Transverse colon (tissue), 4 donors: ENCODE measurements at regions not wholly inside any gene's neighbourhood (a gene's known extent, or its start where the extent isn't known, plus 50 kb on each side); places are given as distances from the start of the nearest gene placed in this dataset.

Source experiments
- EP300 ChIP-seq: sonication (generic); formaldehyde crosslinking; IDR thresholded peaks from one replicate; pipeline ENCODE4 v1.6.1; 2017; ENCODE audit warnings: antibody characterized with exemption, low read depth
- POLR2A ChIP-seq: fragments of 450-650 bp; IDR thresholded peaks from one replicate; pipeline ENCODE4 v1.6.1; 2016; ENCODE audit warnings: antibody characterized with exemption, mild to moderate bottlenecking, moderate library complexity
- POLR2AphosphoS5 ChIP-seq, 3 donors: sonication (generic); formaldehyde crosslinking; IDR thresholded peaks; one replicate each; pipeline ENCODE4 v1.6.1; 2016; ENCODE audit warnings: antibody characterized with exemption in 3 of 3
- TF ChIP-seq, protein P1 (sequence below), 5 experiments: fragments of 200-600 bp in 3 of 5; fragments of 450-650 bp in 2 of 5; sonication (generic) in 3 of 5; IDR thresholded peaks; 1 replicate in 2 of 5; 2 replicates in 3 of 5; pipeline ENCODE4 v1.5.1; 2016 to 2017; ENCODE audit warnings: antibody characterized with exemption in 5 of 5, inconsistent platforms in 3 of 5, mild to moderate bottlenecking in 2 of 5, moderate library complexity in 1 of 5

DNA sequence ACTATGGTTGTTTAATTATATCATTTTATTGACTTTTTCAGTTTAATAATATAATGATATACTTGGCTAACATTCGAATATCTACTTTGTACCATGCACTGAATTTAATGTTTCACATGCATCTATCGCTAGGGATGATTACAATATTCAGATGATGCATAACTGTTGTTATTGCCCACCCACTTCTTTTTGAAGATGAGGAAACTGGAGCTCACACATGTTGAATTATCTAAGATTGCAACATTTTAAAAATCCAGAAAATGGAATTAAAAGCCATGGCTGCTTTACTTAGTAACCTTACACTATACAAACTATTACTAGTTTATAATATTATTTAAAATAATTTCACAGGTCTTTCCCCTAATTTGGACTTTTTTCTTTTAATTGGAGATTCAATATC is 171.7 kb downstream of the TLR4 start:
- TF ChIP-seq, protein P1, sequence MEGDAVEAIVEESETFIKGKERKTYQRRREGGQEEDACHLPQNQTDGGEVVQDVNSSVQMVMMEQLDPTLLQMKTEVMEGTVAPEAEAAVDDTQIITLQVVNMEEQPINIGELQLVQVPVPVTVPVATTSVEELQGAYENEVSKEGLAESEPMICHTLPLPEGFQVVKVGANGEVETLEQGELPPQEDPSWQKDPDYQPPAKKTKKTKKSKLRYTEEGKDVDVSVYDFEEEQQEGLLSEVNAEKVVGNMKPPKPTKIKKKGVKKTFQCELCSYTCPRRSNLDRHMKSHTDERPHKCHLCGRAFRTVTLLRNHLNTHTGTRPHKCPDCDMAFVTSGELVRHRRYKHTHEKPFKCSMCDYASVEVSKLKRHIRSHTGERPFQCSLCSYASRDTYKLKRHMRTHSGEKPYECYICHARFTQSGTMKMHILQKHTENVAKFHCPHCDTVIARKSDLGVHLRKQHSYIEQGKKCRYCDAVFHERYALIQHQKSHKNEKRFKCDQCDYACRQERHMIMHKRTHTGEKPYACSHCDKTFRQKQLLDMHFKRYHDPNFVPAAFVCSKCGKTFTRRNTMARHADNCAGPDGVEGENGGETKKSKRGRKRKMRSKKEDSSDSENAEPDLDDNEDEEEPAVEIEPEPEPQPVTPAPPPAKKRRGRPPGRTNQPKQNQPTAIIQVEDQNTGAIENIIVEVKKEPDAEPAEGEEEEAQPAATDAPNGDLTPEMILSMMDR (IDR thresholded peaks at IDR 0.05): no peak
- no peak for TF ChIP-seq POLR2A
- no peak for TF ChIP-seq POLR2AphosphoS5 (IDR thresholded peaks at IDR 0.05)
- TF ChIP-seq EP300: no peak
